ENCODE measurements at regions not wholly inside any gene's neighbourhood (a gene's known extent, or its start where the extent isn't known, plus 50 kb on each side); places are given as distances from the start of the nearest gene placed in this dataset.

GRCh38 chr13:44092078-44092970 is 212.6 kb downstream of the LACC1 start:
- Histone ChIP-seq H3K4me3 (ENCODE audit: low read length, poor library complexity, severe bottlenecking) (no peak overlapping the region), H3K4me1 (ENCODE audit: insufficient read depth, low read length, poor library complexity, severe bottlenecking) (peaks cover 10% of the 10 kb centered on the region), H3K79me2 (ENCODE audit: insufficient read depth, low read length) (no peaks in the 10 kb centered on the region), H3K4me2 (ENCODE audit: low read depth, low read length, poor library complexity, severe bottlenecking) (no peak overlapping the region), H3K27me3 (ENCODE audit: insufficient read depth, low read length, poor library complexity, severe bottlenecking) (no peaks in the 10 kb centered on the region), H3K36me3 (ENCODE audit: insufficient read depth, low read length) (no peaks in the 10 kb centered on the region), H3K9me3 (ENCODE audit: insufficient read depth, low read depth, low read length) (peaks cover 9% of the 10 kb centered on the region; the same call in 1 of the 2 replicates), H3F3A (ENCODE audit: low read depth) (no peaks in the 10 kb centered on the region), H3K9ac (ENCODE audit: low read depth, low read length, poor library complexity, severe bottlenecking) (no peak overlapping the region), H4K20me1 (ENCODE audit: insufficient read depth, low read length, poor library complexity, severe bottlenecking) (no peaks in the 10 kb centered on the region), H3K9me2 (replicated peaks; ENCODE audit: low read depth, low read length) (no peaks in the 10 kb centered on the region), H2AFZ (ENCODE audit: low read length) (no peak overlapping the region)
- TF ChIP-seq EZH2phosphoT487 (IDR thresholded peaks at IDR 0.05; ENCODE audit: borderline replicate concordance) = no peak
- no peak for TF ChIP-seq CTCF (conservative IDR thresholded peaks at IDR 0.05; ENCODE audit: low read length)

- Histone ChIP-seq H3K36me3 (ENCODE audit: insufficient read depth, low read length) (no peaks in the 10 kb centered on the region), H3K9ac (ENCODE audit: low read depth, low read length, poor library complexity, severe bottlenecking) (no peak overlapping the region), H3K4me3 (ENCODE audit: low read length, poor library complexity, severe bottlenecking) (no peak overlapping the region), H3K9me2 (replicated peaks; ENCODE audit: low read depth, low read length) (no peaks in the 10 kb centered on the region), H3K4me1 (ENCODE audit: insufficient read depth, low read length, poor library complexity, severe bottlenecking) (peaks cover 10% of the 10 kb centered on the region), H3K79me2 (ENCODE audit: insufficient read depth, low read length) (no peaks in the 10 kb centered on the region), H2AFZ (ENCODE audit: low read length) (no peak overlapping the region), H3F3A (ENCODE audit: low read depth) (no peaks in the 10 kb centered on the region), H3K27me3 (ENCODE audit: insufficient read depth, low read length, poor library complexity, severe bottlenecking) (no peaks in the 10 kb centered on the region), H4K20me1 (ENCODE audit: insufficient read depth, low read length, poor library complexity, severe bottlenecking) (no peaks in the 10 kb centered on the region), H3K9me3 (ENCODE audit: insufficient read depth, low read depth, low read length) (peaks cover 9% of the 10 kb centered on the region; the same call in 1 of the 2 replicates), H3K4me2 (ENCODE audit: low read depth, low read length, poor library complexity, severe bottlenecking) (no peak overlapping the region)
- TF ChIP-seq EZH2phosphoT487 (IDR thresholded peaks at IDR 0.05; ENCODE audit: borderline replicate concordance) (no peak), CTCF (conservative IDR thresholded peaks at IDR 0.05; ENCODE audit: low read length) (no peak)
Measured at GRCh38 chr13:44093607-44094564, 214.2 kb downstream of the LACC1 start.

- H3K4me3 ChIP-seq (ENCODE audit: low read length, poor library complexity, severe bottlenecking) = no peak overlapping the region
- peaks cover 2% of the 10 kb centered on the region for H3K9me3 ChIP-seq (ENCODE audit: insufficient read depth, low read depth, low read length)
- no peak overlapping the region for H3K9ac ChIP-seq (ENCODE audit: low read depth, low read length, poor library complexity, severe bottlenecking)
- no peaks in the 10 kb centered on the region for H3F3A ChIP-seq (ENCODE audit: low read depth)
- H3K9me2 ChIP-seq (replicated peaks; ENCODE audit: low read depth, low read length) = no peaks in the 10 kb centered on the region
- H4K20me1 ChIP-seq (ENCODE audit: insufficient read depth, low read length, poor library complexity, severe bottlenecking) = no peaks in the 10 kb centered on the region
- H2AFZ ChIP-seq (ENCODE audit: low read length) = peak overlapping the region; percentile 56; the same call in 1 of the 2 replicates
- H3K27me3 ChIP-seq (ENCODE audit: insufficient read depth, low read length, poor library complexity, severe bottlenecking) = no peaks in the 10 kb centered on the region
- H3K4me1 ChIP-seq (ENCODE audit: insufficient read depth, low read length, poor library complexity, severe bottlenecking) = peaks cover 3% of the 10 kb centered on the region
- H3K79me2 ChIP-seq (ENCODE audit: insufficient read depth, low read length) = no peaks in the 10 kb centered on the region
- no peak overlapping the region for H3K4me2 ChIP-seq (ENCODE audit: low read depth, low read length, poor library complexity, severe bottlenecking)
- TF ChIP-seq EZH2phosphoT487 (IDR thresholded peaks at IDR 0.05; ENCODE audit: borderline replicate concordance) (no peak), CTCF (conservative IDR thresholded peaks at IDR 0.05; ENCODE audit: low read length) (no peak)
- H3K36me3 ChIP-seq (ENCODE audit: insufficient read depth, low read length) = no peaks in the 10 kb centered on the region
Measured at GRCh38 chr13:44096901-44097300, 217.2 kb downstream of the LACC1 start.
